RPMI7951 (cell line): ENCODE measurements at regions not wholly inside any gene's neighbourhood (a gene's known extent, or its start where the extent isn't known, plus 50 kb on each side); places are given as distances from the start of the nearest gene placed in this dataset.

Experiments
- DNase-seq: peaks from one replicate; pipeline ENCODE4 v3.0.0-alpha.2; 2012; ENCODE audit warnings: low read depth

- DNase-seq = no peak
Observed at GRCh38 chr15:98387866-98388265, 260.5 kb upstream of the IGF1R start.

GRCh38 chr15:98390946-98391530 is 257.3 kb upstream of the IGF1R start:
- DNase-seq = no peak

- DNase-seq = no peak
Observed at GRCh38 chr15:98391568-98391967, 256.8 kb upstream of the IGF1R start.

GRCh38 chr15:98393471-98393870 is 254.9 kb upstream of the IGF1R start:
- DNase-seq = no peak

- DNase-seq = no peak
Observed at GRCh38 chr15:98394546-98394945, 253.8 kb upstream of the IGF1R start.

- no peak for DNase-seq
Observed at GRCh38 chr15:98395974-98396610, 252.2 kb upstream of the IGF1R start.

GRCh38 chr15:98397419-98397818 is 250.9 kb upstream of the IGF1R start:
- DNase-seq = no peak

GRCh38 chr15:98398056-98398455 is 250.3 kb upstream of the IGF1R start:
- no peak for DNase-seq

- no peak for DNase-seq
Observed at GRCh38 chr15:98398886-98399285, 249.5 kb upstream of the IGF1R start.

GRCh38 chr15:98400120-98400519 is 248.2 kb upstream of the IGF1R start:
- DNase-seq = no peak

GRCh38 chr15:98401029-98401428 is 247.3 kb upstream of the IGF1R start:
- no peak for DNase-seq

GRCh38 chr15:98402486-98402885 is 245.9 kb upstream of the IGF1R start:
- no peak for DNase-seq

- DNase-seq = no peak
Observed at GRCh38 chr15:98403169-98403568, 245.2 kb upstream of the IGF1R start.

- DNase-seq = no peak
Observed at GRCh38 chr15:98403569-98403968, 244.8 kb upstream of the IGF1R start.

- no peak for DNase-seq
Observed at GRCh38 chr15:98405013-98405412, 243.3 kb upstream of the IGF1R start.

GRCh38 chr15:98408231-98408630 is 240.1 kb upstream of the IGF1R start:
- no peak for DNase-seq

- DNase-seq = no peak
Observed at GRCh38 chr15:98410328-98410727, 238.0 kb upstream of the IGF1R start.

GRCh38 chr15:98412852-98413251 is 235.5 kb upstream of the IGF1R start:
- no peak for DNase-seq

- DNase-seq = peak; percentile 44
Observed at GRCh38 chr15:98413933-98414546, 234.3 kb upstream of the IGF1R start.

- DNase-seq = no peak
Observed at GRCh38 chr15:98416222-98416855, 232.0 kb upstream of the IGF1R start.

- no peak for DNase-seq
Observed at GRCh38 chr15:98417346-98417745, 231.0 kb upstream of the IGF1R start.

- DNase-seq = no peak
Observed at GRCh38 chr15:98418122-98418521, 230.2 kb upstream of the IGF1R start.

GRCh38 chr15:98419173-98419780 is 229.1 kb upstream of the IGF1R start:
- DNase-seq = no peak
